ENCODE measurements at regions not wholly inside any gene's neighbourhood (a gene's known extent, or its start where the extent isn't known, plus 50 kb on each side); places are given as distances from the start of the nearest gene placed in this dataset.
"Not testable (repeated sequence)": the region's sequence is repeated elsewhere in the genome, so short reads cannot be mapped to it uniquely, and the experiment has no call there.

DNA sequence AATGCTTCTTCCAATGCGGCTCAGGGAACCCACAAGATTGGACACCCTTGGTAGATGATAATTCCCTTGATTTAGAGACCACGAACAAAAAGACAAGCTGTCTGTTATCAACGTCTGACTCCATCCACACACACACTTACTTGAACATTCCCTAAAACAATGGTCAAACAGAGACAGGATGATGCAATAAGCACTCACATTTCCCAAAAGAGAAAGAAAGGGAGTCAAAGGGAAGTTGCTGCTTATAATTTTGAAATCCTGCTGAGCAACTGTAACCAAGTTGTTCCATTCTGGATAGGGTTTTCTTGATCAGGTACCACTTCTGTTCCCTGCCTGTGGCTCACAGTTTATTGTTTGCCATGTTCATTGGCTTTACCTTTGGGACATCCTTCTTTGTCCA, 571.3 kb upstream of the CNTNAP5 start:
- intact Hi-C loops (cut with micrococcal nuclease; ENCODE audit: unreplicated experiment), result no loop called here
- DNase-seq, result no peak

GRCh38 chr2:123455234-123455633, 569.9 kb upstream of the CNTNAP5 start:
- H3K27ac Mint-ChIP-seq (ENCODE audit: unreplicated experiment); CTCF ChIA-PET; BruUV-seq (replicated peaks): not testable (repeated sequence)

More for the DNA sequence above, 571.3 kb upstream of the CNTNAP5 start:
- peaks cover 9% of the 10 kb centered on the region for H3K9me3 Mint-ChIP-seq (ENCODE audit: low read depth, unreplicated experiment)
- no peaks in the 10 kb centered on the region for H3K4me1 Mint-ChIP-seq (ENCODE audit: low read depth, unreplicated experiment)
- H3K4me3 Mint-ChIP-seq (ENCODE audit: low read depth, unreplicated experiment), result no peak overlapping the region
- BruUV-seq (replicated peaks), result no TSS peak
- TF ChIP-seq, protein P1, sequence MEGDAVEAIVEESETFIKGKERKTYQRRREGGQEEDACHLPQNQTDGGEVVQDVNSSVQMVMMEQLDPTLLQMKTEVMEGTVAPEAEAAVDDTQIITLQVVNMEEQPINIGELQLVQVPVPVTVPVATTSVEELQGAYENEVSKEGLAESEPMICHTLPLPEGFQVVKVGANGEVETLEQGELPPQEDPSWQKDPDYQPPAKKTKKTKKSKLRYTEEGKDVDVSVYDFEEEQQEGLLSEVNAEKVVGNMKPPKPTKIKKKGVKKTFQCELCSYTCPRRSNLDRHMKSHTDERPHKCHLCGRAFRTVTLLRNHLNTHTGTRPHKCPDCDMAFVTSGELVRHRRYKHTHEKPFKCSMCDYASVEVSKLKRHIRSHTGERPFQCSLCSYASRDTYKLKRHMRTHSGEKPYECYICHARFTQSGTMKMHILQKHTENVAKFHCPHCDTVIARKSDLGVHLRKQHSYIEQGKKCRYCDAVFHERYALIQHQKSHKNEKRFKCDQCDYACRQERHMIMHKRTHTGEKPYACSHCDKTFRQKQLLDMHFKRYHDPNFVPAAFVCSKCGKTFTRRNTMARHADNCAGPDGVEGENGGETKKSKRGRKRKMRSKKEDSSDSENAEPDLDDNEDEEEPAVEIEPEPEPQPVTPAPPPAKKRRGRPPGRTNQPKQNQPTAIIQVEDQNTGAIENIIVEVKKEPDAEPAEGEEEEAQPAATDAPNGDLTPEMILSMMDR (IDR thresholded peaks at IDR 0.05; ENCODE audit: unreplicated experiment), result no peak
- H3K27me3 Mint-ChIP-seq (ENCODE audit: unreplicated experiment), result no peaks in the 10 kb centered on the region
- no peak overlapping the region for H3K27ac Mint-ChIP-seq (ENCODE audit: unreplicated experiment)
- CTCF ChIA-PET, result no interaction called here
- no peaks in the 10 kb centered on the region for H3K36me3 Mint-ChIP-seq (ENCODE audit: insufficient read depth, unreplicated experiment)

DNA sequence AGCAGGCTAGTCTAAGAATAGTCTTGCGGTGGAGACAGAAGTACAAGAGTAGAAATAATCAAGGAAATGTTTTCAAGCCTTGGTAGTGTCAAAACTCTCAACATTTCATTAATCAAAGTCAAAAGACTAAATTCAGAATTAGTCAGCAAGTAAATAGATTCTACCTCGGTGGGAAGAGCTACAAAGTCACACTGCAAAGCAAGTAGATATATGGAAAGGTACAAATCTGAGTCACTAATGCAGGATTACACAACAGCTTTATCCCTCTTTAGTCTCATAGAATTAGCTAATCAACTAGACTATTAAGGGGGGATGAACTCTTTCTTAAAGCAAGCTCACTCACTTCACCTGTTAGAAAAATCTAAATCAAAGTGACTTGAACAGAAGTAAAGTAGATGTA, 568.7 kb upstream of the CNTNAP5 start:
- intact Hi-C loops (cut with micrococcal nuclease; ENCODE audit: unreplicated experiment), result no loop called here
- peaks cover 7% of the 10 kb centered on the region for H3K9me3 Mint-ChIP-seq (ENCODE audit: low read depth, unreplicated experiment)
- DNase-seq, result no peak
- no peaks in the 10 kb centered on the region for H3K4me1 Mint-ChIP-seq (ENCODE audit: low read depth, unreplicated experiment)
- no peaks in the 10 kb centered on the region for H3K36me3 Mint-ChIP-seq (ENCODE audit: insufficient read depth, unreplicated experiment)
- H3K4me3 Mint-ChIP-seq (ENCODE audit: low read depth, unreplicated experiment), result no peak overlapping the region
- TF ChIP-seq, protein P1 (IDR thresholded peaks at IDR 0.05; ENCODE audit: unreplicated experiment), result no peak
- no TSS peak for BruUV-seq (replicated peaks)
- H3K27me3 Mint-ChIP-seq (ENCODE audit: unreplicated experiment), result no peaks in the 10 kb centered on the region
- H3K27ac Mint-ChIP-seq (ENCODE audit: unreplicated experiment), result no peak overlapping the region
- CTCF ChIA-PET, result no interaction called here

More at GRCh38 chr2:123455234-123455633, 569.9 kb upstream of the CNTNAP5 start:
- H3K4me3 Mint-ChIP-seq (ENCODE audit: low read depth, unreplicated experiment); H3K9me3 Mint-ChIP-seq (ENCODE audit: low read depth, unreplicated experiment); DNase-seq; H3K27me3 Mint-ChIP-seq (ENCODE audit: unreplicated experiment); intact Hi-C loops (cut with micrococcal nuclease; ENCODE audit: unreplicated experiment); H3K4me1 Mint-ChIP-seq (ENCODE audit: low read depth, unreplicated experiment); H3K36me3 Mint-ChIP-seq (ENCODE audit: insufficient read depth, unreplicated experiment): not testable (repeated sequence)

DNA sequence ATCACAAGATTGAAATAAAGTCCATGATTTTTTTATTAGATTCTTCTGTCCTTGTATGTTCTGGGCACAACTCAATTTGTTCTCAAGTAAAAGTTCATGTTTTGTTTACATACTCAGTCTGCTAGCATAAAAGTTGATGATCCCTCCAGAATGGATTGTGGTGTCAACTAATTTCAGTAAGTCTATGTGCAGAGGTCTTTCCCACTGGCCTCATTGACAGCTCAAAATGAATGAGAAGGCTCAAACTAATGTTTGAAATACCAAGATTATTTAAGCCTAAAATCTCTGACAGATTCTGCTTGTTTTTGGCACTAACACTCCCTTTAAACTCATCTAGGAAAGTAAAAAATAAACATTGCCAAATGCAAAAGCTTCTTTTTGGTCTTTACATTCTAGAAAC, 561.2 kb upstream of the CNTNAP5 start:
- H3K4me1 Mint-ChIP-seq (ENCODE audit: low read depth, unreplicated experiment), result no peaks in the 10 kb centered on the region
- H3K4me3 Mint-ChIP-seq (ENCODE audit: low read depth, unreplicated experiment), result no peak overlapping the region
- TF ChIP-seq, protein P1 (IDR thresholded peaks at IDR 0.05; ENCODE audit: unreplicated experiment), result no peak
- no peaks in the 10 kb centered on the region for H3K36me3 Mint-ChIP-seq (ENCODE audit: insufficient read depth, unreplicated experiment)
- peaks cover 4% of the 10 kb centered on the region for H3K9me3 Mint-ChIP-seq (ENCODE audit: low read depth, unreplicated experiment)
- H3K27ac Mint-ChIP-seq (ENCODE audit: unreplicated experiment), result no peak overlapping the region
- DNase-seq, result no peak
- no TSS peak for BruUV-seq (replicated peaks)
- CTCF ChIA-PET, result no interaction called here
- intact Hi-C loops (cut with micrococcal nuclease; ENCODE audit: unreplicated experiment), result no loop called here
- no peaks in the 10 kb centered on the region for H3K27me3 Mint-ChIP-seq (ENCODE audit: unreplicated experiment)

GRCh38 chr2:123468071-123468470, 557.0 kb upstream of the CNTNAP5 start:
- CTCF ChIA-PET, result no interaction called here
- DNase-seq, result no peak

More at GRCh38 chr2:123468071-123468470, 557.0 kb upstream of the CNTNAP5 start:
- Mint-ChIP-seq H3K27me3 (ENCODE audit: unreplicated experiment) (no peaks in the 10 kb centered on the region), H3K27ac (ENCODE audit: unreplicated experiment) (no peak overlapping the region), H3K4me3 (ENCODE audit: low read depth, unreplicated experiment) (no peak overlapping the region), H3K36me3 (ENCODE audit: insufficient read depth, unreplicated experiment) (no peaks in the 10 kb centered on the region), H3K4me1 (ENCODE audit: low read depth, unreplicated experiment) (no peaks in the 10 kb centered on the region), H3K9me3 (ENCODE audit: low read depth, unreplicated experiment) (peaks cover 4% of the 10 kb centered on the region)
- TF ChIP-seq, protein P1 (IDR thresholded peaks at IDR 0.05; ENCODE audit: unreplicated experiment), result no peak
- intact Hi-C loops (cut with micrococcal nuclease; ENCODE audit: unreplicated experiment), result no loop called here
- BruUV-seq (replicated peaks), result no TSS peak

Data from Calu3 (cell line).